ACC112 (cell line): ENCODE measurements at regions not wholly inside any gene's neighbourhood (a gene's known extent, or its start where the extent isn't known, plus 50 kb on each side); places are given as distances from the start of the nearest gene placed in this dataset.
"Not testable (repeated sequence)": the region's sequence is repeated elsewhere in the genome, so short reads cannot be mapped to it uniquely, and the experiment has no call there.

Experiments
- H2AFZ ChIP-seq: fragments of 200-600 bp; sonication (generic); one replicate; pipeline ENCODE4 v1.6.0; 2017; ENCODE audit warnings: antibody characterized with exemption, low read length; ENCODE audit not compliant: unreplicated experiment
- H3K27ac ChIP-seq: fragments of 200-600 bp; sonication (generic); 2 replicates; pipeline ENCODE4 v1.5.1; 2014; ENCODE audit warnings: low read depth, mild to moderate bottlenecking, antibody characterized with exemption, low read length, moderate library complexity
- H3K27me3 ChIP-seq: fragments of 200-600 bp; sonication (generic); 2 replicates; pipeline ENCODE4 v1.6.1; 2014; ENCODE audit warnings: mild to moderate bottlenecking, antibody characterized with exemption, low read length, moderate library complexity, mixed read lengths; ENCODE audit not compliant: insufficient read depth
- H3K36me3 ChIP-seq: fragments of 200-600 bp; sonication (generic); 2 replicates; pipeline ENCODE4 v1.6.1; 2016; ENCODE audit warnings: mild to moderate bottlenecking, antibody characterized with exemption, low read length, moderate library complexity, mixed read lengths; ENCODE audit not compliant: insufficient read depth
- H3K4me1 ChIP-seq: fragments of 200-600 bp; sonication (generic); one replicate; pipeline ENCODE4 v1.6.1; 2016; ENCODE audit warnings: low read length, mixed read lengths; ENCODE audit not compliant: insufficient read depth, unreplicated experiment, control insufficient read depth
- H3K4me3 ChIP-seq: fragments of 200-600 bp; sonication (generic); 2 replicates; pipeline ENCODE4 v1.5.1; 2014; ENCODE audit warnings: mild to moderate bottlenecking, low read depth, low read length
- H3K79me2 ChIP-seq: fragments of 200-600 bp; sonication (generic); one replicate; pipeline ENCODE4 v1.6.0; 2016; ENCODE audit warnings: low read length; ENCODE audit not compliant: control insufficient read depth, unreplicated experiment, insufficient read depth

GRCh38 chr4:125641611-125642010 lies 326.9 kb downstream of the FAT4 start:
- Histone ChIP-seq H3K4me1 (peaks cover 5% of the 10 kb centered on the region), H3K4me3 (no peak overlapping the region), H3K79me2 (no peaks in the 10 kb centered on the region), H3K27ac (no peak overlapping the region), H2AFZ (peak overlapping the region; percentile 16), H3K36me3 (no peaks in the 10 kb centered on the region), H3K27me3 (no peaks in the 10 kb centered on the region)

GRCh38 chr4:125642645-125643044 lies 327.9 kb downstream of the FAT4 start:
- Histone ChIP-seq H3K27me3 (no peaks in the 10 kb centered on the region), H3K79me2 (no peaks in the 10 kb centered on the region), H3K27ac (no peak overlapping the region), H3K36me3 (no peaks in the 10 kb centered on the region), H3K4me3 (no peak overlapping the region), H2AFZ (no peak overlapping the region), H3K4me1 (peaks cover 5% of the 10 kb centered on the region)

GRCh38 chr4:125649452-125649851 lies 334.7 kb downstream of the FAT4 start:
- H3K36me3 ChIP-seq, result no peaks in the 10 kb centered on the region
- H3K4me1 ChIP-seq, result no peaks in the 10 kb centered on the region
- no peak overlapping the region for H3K27ac ChIP-seq
- H3K79me2 ChIP-seq, result no peaks in the 10 kb centered on the region
- H2AFZ ChIP-seq, result no peak overlapping the region
- H3K4me3 ChIP-seq, result no peak overlapping the region
- H3K27me3 ChIP-seq, result no peaks in the 10 kb centered on the region

- H3K36me3 ChIP-seq, result no peaks in the 10 kb centered on the region
- H3K4me1 ChIP-seq, result no peaks in the 10 kb centered on the region
- no peak overlapping the region for H2AFZ ChIP-seq
- H3K79me2 ChIP-seq, result no peaks in the 10 kb centered on the region
- H3K27ac ChIP-seq, result no peak overlapping the region
- H3K27me3 ChIP-seq, result no peaks in the 10 kb centered on the region
- H3K4me3 ChIP-seq, result no peak overlapping the region
Measured at GRCh38 chr4:125650557-125650956, 335.8 kb downstream of the FAT4 start.

- not testable (repeated sequence) for H3K79me2 ChIP-seq
Measured at GRCh38 chr4:125651707-125652357, 337.1 kb downstream of the FAT4 start.

GRCh38 chr4:125658773-125659172 lies 344.0 kb downstream of the FAT4 start:
- no peaks in the 10 kb centered on the region for H3K79me2 ChIP-seq
- no peak overlapping the region for H3K4me3 ChIP-seq
- H3K4me1 ChIP-seq, result no peaks in the 10 kb centered on the region
- H3K27ac ChIP-seq, result no peak overlapping the region
- no peaks in the 10 kb centered on the region for H3K36me3 ChIP-seq
- H3K27me3 ChIP-seq, result no peaks in the 10 kb centered on the region
- no peak overlapping the region for H2AFZ ChIP-seq

More at GRCh38 chr4:125651707-125652357, 337.1 kb downstream of the FAT4 start:
- not testable (repeated sequence) for H3K27ac ChIP-seq, H3K4me3 ChIP-seq, H3K36me3 ChIP-seq, H3K27me3 ChIP-seq, H3K4me1 ChIP-seq, H2AFZ ChIP-seq

- no peak overlapping the region for H3K27ac ChIP-seq
- no peak overlapping the region for H2AFZ ChIP-seq
- no peak overlapping the region for H3K4me3 ChIP-seq
- no peaks in the 10 kb centered on the region for H3K36me3 ChIP-seq
- H3K79me2 ChIP-seq, result no peaks in the 10 kb centered on the region
- no peaks in the 10 kb centered on the region for H3K4me1 ChIP-seq
- no peaks in the 10 kb centered on the region for H3K27me3 ChIP-seq
Measured at GRCh38 chr4:125663896-125664767, 349.4 kb downstream of the FAT4 start.

- no peak overlapping the region for H3K27ac ChIP-seq
- no peak overlapping the region for H2AFZ ChIP-seq
- no peak overlapping the region for H3K4me3 ChIP-seq
- H3K79me2 ChIP-seq, result no peaks in the 10 kb centered on the region
- H3K27me3 ChIP-seq, result no peaks in the 10 kb centered on the region
- H3K4me1 ChIP-seq, result no peaks in the 10 kb centered on the region
- H3K36me3 ChIP-seq, result no peaks in the 10 kb centered on the region
Measured at GRCh38 chr4:125666635-125667034, 351.9 kb downstream of the FAT4 start.

- H3K36me3 ChIP-seq, result no peaks in the 10 kb centered on the region
- no peak overlapping the region for H2AFZ ChIP-seq
- no peak overlapping the region for H3K4me3 ChIP-seq
- no peak overlapping the region for H3K27ac ChIP-seq
- H3K79me2 ChIP-seq, result no peaks in the 10 kb centered on the region
- no peaks in the 10 kb centered on the region for H3K27me3 ChIP-seq
- H3K4me1 ChIP-seq, result no peaks in the 10 kb centered on the region
Measured at GRCh38 chr4:125676156-125676555, 361.4 kb downstream of the FAT4 start.

- Histone ChIP-seq H2AFZ (no peak overlapping the region), H3K79me2 (no peaks in the 10 kb centered on the region), H3K4me1 (no peaks in the 10 kb centered on the region), H3K27me3 (no peaks in the 10 kb centered on the region), H3K4me3 (no peak overlapping the region), H3K27ac (no peak overlapping the region), H3K36me3 (no peaks in the 10 kb centered on the region)
Measured at GRCh38 chr4:125676583-125676982, 361.8 kb downstream of the FAT4 start.
